CD4-positive, alpha-beta T cell treated with Interleukin-2 at 100 ng/mL for 4 hours (primary cell): ENCODE measurements at regions not wholly inside any gene's neighbourhood (a gene's known extent, or its start where the extent isn't known, plus 50 kb on each side); places are given as distances from the start of the nearest gene placed in this dataset.

Source experiments
- DNase-seq: peaks from one replicate; pipeline ENCODE4 v3.0.0-alpha.2; 2020; ENCODE audit warnings: low spot score

DNA sequence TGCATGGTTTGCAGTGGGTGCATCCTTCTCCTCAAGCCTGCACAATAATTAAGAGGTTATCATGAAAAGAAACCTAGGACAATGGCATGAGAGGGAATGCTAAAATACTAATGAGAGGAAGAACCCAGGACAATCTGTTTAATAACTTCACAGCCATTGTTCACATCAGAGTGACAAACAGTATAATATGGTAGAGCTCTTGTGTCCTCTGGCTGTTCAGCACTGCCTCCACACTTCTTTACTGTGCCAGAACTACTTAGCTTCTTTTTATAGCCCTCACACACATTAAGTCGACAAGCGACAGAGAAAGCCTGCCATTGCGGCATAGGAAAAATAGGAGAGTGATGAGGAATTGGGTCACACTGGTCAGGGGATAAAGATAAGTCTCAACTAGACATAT lies 65.0 kb upstream of the MEIS2 start:
- no peak for DNase-seq

- no peak for DNase-seq
Measured at GRCh38 chr15:37166402-37166801, 66.1 kb upstream of the MEIS2 start.

GRCh38 chr15:37181339-37181738 lies 81.0 kb upstream of the MEIS2 start:
- no peak for DNase-seq

GRCh38 chr15:37199545-37199944 lies 99.2 kb upstream of the MEIS2 start:
- DNase-seq = no peak

DNA sequence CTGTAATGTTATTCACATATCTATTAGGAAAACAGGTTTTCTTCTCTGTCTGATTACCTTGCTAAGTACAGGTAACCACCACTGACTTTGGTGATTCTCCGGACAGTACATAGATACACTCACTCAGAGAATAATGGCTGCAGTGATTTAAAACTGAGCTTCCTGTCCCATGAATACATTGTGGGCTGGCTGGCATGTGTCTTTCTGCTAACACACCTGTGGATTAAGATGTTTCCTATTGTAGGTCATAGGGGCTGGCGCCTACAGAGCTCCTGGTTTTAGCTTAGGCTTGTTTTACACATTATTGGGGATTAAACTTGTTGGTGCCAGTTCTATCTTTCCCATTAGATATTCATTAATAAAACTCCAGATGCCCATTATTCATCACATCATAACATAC lies 102.7 kb upstream of the MEIS2 start:
- no peak for DNase-seq

DNA sequence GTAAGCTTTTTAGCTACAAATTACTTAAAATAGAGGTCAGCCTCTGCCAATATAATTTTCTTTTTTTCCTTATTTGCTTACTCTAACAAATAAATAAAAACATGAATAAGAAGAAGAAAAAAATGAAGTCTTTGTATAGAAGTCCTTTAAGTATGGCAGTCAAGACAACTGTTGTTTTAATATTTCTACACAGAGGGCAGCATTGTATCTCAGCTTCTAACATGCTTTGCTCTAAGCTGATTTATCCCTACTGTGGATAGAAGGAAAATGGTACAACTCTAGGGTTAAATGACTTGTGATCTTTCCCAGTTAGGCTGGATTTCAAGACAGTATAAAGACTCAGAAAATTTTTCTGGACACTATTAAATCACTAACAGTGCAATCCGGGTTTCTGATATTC lies 104.3 kb upstream of the MEIS2 start:
- no peak for DNase-seq

GRCh38 chr15:37206690-37207089 lies 106.3 kb upstream of the MEIS2 start:
- DNase-seq = no peak

GRCh38 chr15:37208146-37209040 lies 108.0 kb upstream of the MEIS2 start:
- no peak for DNase-seq

DNA sequence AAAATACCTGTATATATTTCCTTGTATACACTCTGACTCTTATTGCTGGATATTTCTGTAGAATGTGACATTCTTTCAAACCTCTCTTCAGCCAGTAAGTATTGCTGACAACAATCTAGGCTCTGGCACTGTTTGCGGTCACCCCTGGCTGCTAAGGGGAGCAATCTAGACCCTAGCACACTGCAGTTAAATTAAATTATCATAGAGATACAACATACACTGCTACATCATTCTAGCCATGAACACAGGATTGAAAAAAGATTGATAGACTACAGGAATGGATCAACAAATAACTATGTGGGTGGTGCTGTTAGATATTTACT lies 108.7 kb upstream of the MEIS2 start:
- no peak for DNase-seq

GRCh38 chr15:37217567-37217966 lies 117.2 kb upstream of the MEIS2 start:
- DNase-seq = no peak

DNA sequence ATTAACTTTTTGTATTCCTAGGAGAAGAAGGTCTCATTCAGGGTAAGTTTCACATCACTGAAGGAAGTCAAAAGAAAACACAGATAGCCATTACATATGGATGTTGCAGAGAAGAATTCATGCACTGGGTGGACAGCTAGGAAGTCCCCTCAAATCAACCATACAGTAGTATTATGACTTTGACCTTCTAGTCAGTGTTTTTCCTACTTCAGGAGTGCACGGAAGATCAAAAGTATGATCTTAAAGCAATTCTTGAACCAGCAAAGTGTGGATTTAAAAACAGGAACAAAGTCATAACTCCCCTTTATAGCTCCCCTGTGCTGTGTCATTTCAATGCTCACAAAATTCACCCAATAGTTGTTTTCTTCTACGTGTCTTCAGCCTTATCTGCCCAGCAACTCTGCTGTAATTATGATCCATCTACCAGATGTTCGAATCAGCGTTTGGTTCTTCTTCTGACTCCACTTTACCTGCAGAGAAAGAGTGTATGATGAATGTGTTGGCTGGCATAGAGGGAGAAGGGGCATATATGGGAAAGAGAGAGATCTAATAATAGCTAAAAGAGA lies 118.1 kb upstream of the MEIS2 start:
- DNase-seq = no peak

DNA sequence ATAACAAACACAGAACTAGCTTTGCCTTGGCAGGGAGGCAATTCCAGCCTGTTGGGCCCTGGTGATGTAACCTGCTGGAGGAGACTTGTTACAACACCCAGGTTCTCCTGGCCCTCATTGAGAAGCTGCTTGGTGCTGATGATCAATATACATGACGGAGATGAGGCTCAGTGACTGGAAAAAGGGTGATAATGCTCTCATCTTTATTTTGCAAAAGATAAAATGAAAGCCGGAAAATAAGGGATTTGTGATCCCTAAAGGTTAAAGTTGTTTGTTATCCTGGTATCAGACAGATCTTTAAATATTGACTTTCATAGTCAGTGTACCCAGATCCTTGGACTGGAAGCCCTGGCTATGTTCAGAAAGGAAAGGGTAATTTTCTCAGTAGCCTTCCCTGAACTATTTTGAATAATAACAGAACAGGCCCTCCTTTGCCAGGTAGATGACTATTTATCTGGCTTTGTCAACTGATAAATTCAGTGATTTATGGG lies 118.9 kb upstream of the MEIS2 start:
- DNase-seq = no peak

- DNase-seq = no peak
Measured at GRCh38 chr15:37220949-37221670, 120.8 kb upstream of the MEIS2 start.

- DNase-seq = no peak
Measured at GRCh38 chr15:37221671-37222145, 121.4 kb upstream of the MEIS2 start.

DNA sequence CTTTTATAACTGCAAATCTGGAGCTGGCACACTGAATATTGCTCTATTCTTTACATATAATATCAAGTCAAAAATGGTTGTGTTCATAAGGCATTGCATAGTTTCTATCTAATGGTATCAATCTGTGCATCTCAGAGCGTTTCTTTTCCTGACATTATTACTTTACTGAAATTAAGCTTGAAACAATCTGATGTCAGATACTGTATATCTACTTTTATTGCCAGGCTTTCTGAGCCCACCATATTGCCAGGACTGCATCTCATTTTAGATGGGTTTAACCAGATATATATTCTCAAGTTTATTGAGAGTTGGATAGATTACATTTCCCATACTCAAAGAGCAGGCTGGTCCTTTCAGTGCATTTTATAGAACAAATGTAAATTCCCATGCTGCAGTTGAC lies 122.7 kb upstream of the MEIS2 start:
- DNase-seq = no peak

GRCh38 chr15:37229855-37230619 lies 129.7 kb upstream of the MEIS2 start:
- DNase-seq = no peak

DNA sequence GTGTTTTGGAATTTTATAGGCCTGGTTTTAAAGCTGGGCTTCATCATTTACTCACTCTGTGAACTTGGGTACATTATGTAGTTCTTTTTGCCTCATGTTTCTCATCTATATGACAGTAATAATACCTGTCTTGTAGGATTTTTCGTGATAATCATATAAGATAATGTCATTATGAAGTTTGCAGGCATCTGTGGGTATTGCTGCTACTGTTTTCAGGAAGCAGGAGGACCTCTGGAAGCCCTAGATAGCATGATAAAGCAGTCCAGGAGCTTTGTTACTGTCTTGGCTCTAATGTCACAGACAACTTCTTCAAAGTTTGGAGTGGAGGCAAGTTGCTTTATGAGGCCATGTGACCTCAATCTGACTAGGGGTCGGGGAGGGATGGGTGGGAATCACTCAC lies 145.0 kb upstream of the MEIS2 start:
- no peak for DNase-seq

DNA sequence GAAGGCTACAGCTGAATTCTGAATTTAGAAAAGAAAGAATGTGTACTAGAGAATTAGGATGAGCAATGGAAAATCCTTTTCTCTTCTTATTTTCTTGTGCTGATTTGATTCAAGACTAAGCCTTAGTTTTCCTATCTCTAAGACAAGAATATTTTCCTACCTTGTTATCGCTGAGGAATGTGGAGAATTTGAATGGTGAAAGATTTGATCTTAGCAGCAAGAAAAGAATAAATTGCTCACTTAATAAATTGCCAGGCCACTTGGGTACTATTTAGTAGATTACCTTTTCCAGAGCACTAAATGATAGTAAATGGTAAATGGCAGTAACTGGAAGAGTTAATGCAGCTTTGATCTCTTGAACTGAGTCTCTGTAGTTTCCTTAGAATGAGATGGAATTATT lies 145.7 kb upstream of the MEIS2 start:
- DNase-seq = no peak

DNA sequence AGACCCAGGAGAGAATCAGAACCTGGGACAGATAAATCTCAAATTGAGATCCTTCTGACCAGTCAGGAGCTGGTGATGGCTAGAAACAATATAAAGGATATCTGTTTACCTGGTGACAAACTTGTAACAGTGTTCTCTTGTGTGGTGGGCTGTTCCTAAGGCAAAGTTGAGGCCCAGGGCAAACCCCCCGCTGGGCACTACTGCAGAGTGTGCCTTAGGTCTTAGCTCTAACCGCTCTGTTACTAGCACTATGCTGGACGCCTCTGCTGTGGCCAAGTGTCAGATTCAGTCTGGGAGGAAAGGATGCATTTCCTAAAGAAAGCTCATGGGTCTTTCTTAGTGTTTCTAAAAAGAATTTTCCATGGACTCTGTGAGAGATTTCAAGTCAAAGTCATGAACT lies 146.5 kb upstream of the MEIS2 start:
- no peak for DNase-seq

DNA sequence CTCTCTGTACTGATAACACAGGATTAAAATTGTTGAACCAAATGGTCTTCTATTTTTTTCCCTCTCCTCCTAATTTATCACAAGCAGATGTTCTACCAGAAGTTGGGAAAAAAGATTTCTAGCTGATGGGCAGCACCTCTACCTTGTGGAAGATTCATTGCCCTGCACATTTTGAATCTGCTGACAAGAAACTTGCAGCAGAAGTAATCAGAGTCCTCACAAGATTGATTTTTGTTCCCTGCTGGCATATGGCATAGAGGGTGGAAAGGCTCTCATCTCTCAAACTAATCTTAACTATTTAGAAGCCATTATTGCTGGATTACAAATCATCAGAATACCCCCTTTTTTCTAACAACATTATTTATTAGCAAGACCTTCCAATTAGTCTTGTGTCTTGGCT lies 148.9 kb upstream of the MEIS2 start:
- no peak for DNase-seq

- no peak for DNase-seq
Measured at GRCh38 chr15:37252530-37252929, 152.2 kb upstream of the MEIS2 start.

- no peak for DNase-seq
Measured at GRCh38 chr15:37253877-37254276, 153.5 kb upstream of the MEIS2 start.
